B cell (primary cell): ENCODE measurements at regions not wholly inside any gene's neighbourhood (a gene's known extent, or its start where the extent isn't known, plus 50 kb on each side); places are given as distances from the start of the nearest gene placed in this dataset.

Experiments
- ATAC-seq: fragments of 200-7000 bp; cut with Tn5 transposase; one replicate; pipeline ENCODE4 v1.10.0; 2021; ENCODE audit warnings: low read depth, mild to moderate bottlenecking, moderate number of reproducible peaks, moderate library complexity
- CTCF ChIA-PET: fragments of 350-600 bp; sonication (Branson Sonifier 250); formaldehyde crosslinking; loops from one replicate; lab custom pipeline; 2021; ENCODE audit warnings: antibody characterized with exemption, inconsistent platforms; lab: Charles Lee
- POLR2A ChIA-PET: fragments of 350-600 bp; sonication (Branson Sonifier 250); formaldehyde crosslinking; loops from one replicate; lab custom pipeline; 2021; ENCODE audit warnings: antibody characterized with exemption; lab: Charles Lee
- DNase-seq: peaks from one replicate; pipeline ENCODE4 v3.0.0; 2013
- H2AFZ ChIP-seq: 2 replicates; pipeline ENCODE4 v1.6.1; 2012; ENCODE audit warnings: mild to moderate bottlenecking, low read depth, low read length; ENCODE audit not compliant: insufficient read depth, poor library complexity, severe bottlenecking
- H3K27ac ChIP-seq, 2 donors: 1 replicate in 1 of 2; 2 replicates in 1 of 2; pipeline ENCODE4 v1.5.1; 2012 to 2013; ENCODE audit warnings: low read length in 2 of 2, mild to moderate bottlenecking in 2 of 2, moderate library complexity in 1 of 2
- H3K27me3 ChIP-seq, 4 experiments: fragments of 200-600 bp in 1 of 4; sonication (generic) in 1 of 4; replicated peaks in 1 of 4; 1 replicate in 2 of 4; 2 replicates in 2 of 4; pipeline versions ENCODE4 v1.6.1 to v1.7.0; 2013 to 2016; ENCODE audit warnings: low read length in 3 of 4, mild to moderate bottlenecking in 2 of 4, mixed read lengths in 1 of 4, moderate library complexity in 1 of 4; ENCODE audit not compliant: insufficient read depth in 4 of 4, control insufficient read depth in 3 of 4; ENCODE audit errors: control extremely low read depth in 1 of 4
- H3K36me3 ChIP-seq, 2 experiments: replicated peaks in 1 of 2; 1 replicate in 1 of 2; 2 replicates in 1 of 2; pipeline versions ENCODE4 v1.6.1 to v1.7.1; 2013; ENCODE audit warnings: low read length in 1 of 2; ENCODE audit not compliant: insufficient read depth in 2 of 2, control insufficient read depth in 1 of 2; ENCODE audit errors: control extremely low read depth in 1 of 2, extremely low read depth in 1 of 2
- H3K4me1 ChIP-seq, 2 donors: fragments of 200-600 bp in 1 of 2; sonication (generic) in 1 of 2; 1 replicate in 1 of 2; 2 replicates in 1 of 2; pipeline versions ENCODE4 v1.5.1 to v1.6.1; 2013 to 2017; ENCODE audit warnings: low read length in 2 of 2; ENCODE audit not compliant: control insufficient read depth in 2 of 2, insufficient read depth in 2 of 2
- H3K4me2 ChIP-seq: replicated peaks from 2 replicates; pipeline ENCODE3; 2012; ENCODE audit warnings: mild to moderate bottlenecking, low read depth, low read length; ENCODE audit not compliant: poor library complexity, severe bottlenecking
- H3K4me3 ChIP-seq, 5 experiments: fragments of 200-600 bp in 1 of 5; sonication (generic) in 1 of 5; 1 replicate in 3 of 5; 2 replicates in 2 of 5; pipeline versions ENCODE4 v1.5.1 to v1.7.0; 2011 to 2016; ENCODE audit warnings: low read length in 4 of 5, mild to moderate bottlenecking in 4 of 5, low read depth in 2 of 5, control low read depth in 1 of 5, moderate library complexity in 1 of 5; ENCODE audit not compliant: insufficient read depth in 1 of 5; ENCODE audit errors: control extremely low read depth in 1 of 5, extremely low read depth in 1 of 5
- H3K79me2 ChIP-seq: fragments of 200-600 bp; sonication (generic); one replicate; pipeline ENCODE4 v1.6.0; 2016; ENCODE audit warnings: low read length; ENCODE audit not compliant: control insufficient read depth, insufficient read depth
- H3K9ac ChIP-seq: fragments of 200-600 bp; sonication (generic); 2 replicates; pipeline ENCODE4 v1.6.1; 2017; ENCODE audit warnings: mild to moderate bottlenecking, low read length, moderate library complexity
- H3K9me3 ChIP-seq, 3 donors: one replicate each; pipeline versions ENCODE4 v1.6.1 to v1.7.1; 2013; ENCODE audit warnings: low read length in 2 of 3; ENCODE audit not compliant: control insufficient read depth in 2 of 3, insufficient read depth in 1 of 3; ENCODE audit errors: control extremely low read depth in 1 of 3
- H4K20me1 ChIP-seq: 2 replicates; pipeline ENCODE4 v1.6.0; 2012; ENCODE audit warnings: mild to moderate bottlenecking, low read length; ENCODE audit not compliant: insufficient read depth, control insufficient read depth, poor library complexity, severe bottlenecking
- H3K27ac Mint-ChIP-seq: one replicate; pipeline ENCODE4 v1.8.0; 2021; ENCODE audit warnings: mixed read lengths
- H3K27me3 Mint-ChIP-seq: one replicate; pipeline ENCODE4 v1.8.0; 2021; ENCODE audit warnings: mixed read lengths
- H3K4me1 Mint-ChIP-seq: one replicate; pipeline ENCODE4 v1.8.0; 2021; ENCODE audit warnings: mixed read lengths
- H3K4me3 Mint-ChIP-seq: one replicate; pipeline ENCODE4 v1.8.0; 2021; ENCODE audit warnings: mixed read lengths
- H3K9me3 Mint-ChIP-seq: one replicate; pipeline ENCODE4 v1.8.0; 2022; ENCODE audit warnings: mixed read lengths; ENCODE audit not compliant: insufficient read depth
- CTCF ChIP-seq: fragments of 200-600 bp; IDR thresholded peaks from one replicate; pipeline ENCODE4 v1.8.0; 2022; ENCODE audit warnings: antibody characterized with exemption, mild to moderate bottlenecking
- EZH2 ChIP-seq: IDR thresholded peaks from 2 replicates; pipeline ENCODE4 v1.6.1; 2012; ENCODE audit warnings: borderline replicate concordance, low read depth, mild to moderate bottlenecking, moderate library complexity, low read length; ENCODE audit not compliant: insufficient read depth, poor library complexity, severe bottlenecking
- WGBS: methylation state at CpG from one replicate; pipeline ENCODE4 v1.1.5; 2013; ENCODE audit warnings: missing lambda C conversion rate; ENCODE audit not compliant: insufficient coverage; 5-methylcytosine and 5-hydroxymethylcytosine counted together
- intact Hi-C: fragments of 100-400 bp; cut with micrococcal nuclease; formaldehyde crosslinking; loops from one replicate; pipeline ENCODE4 v1.10.0; 2022

GRCh38 chr18:34281290-34281689, 56.6 kb upstream of the NOL4 start:
- intact Hi-C loops = no loop called here
- Mint-ChIP-seq H3K4me1 (no peaks in the 10 kb centered on the region), H3K4me3 (no peak overlapping the region), H3K27ac (no peak overlapping the region), H3K27me3 (no peaks in the 10 kb centered on the region), H3K9me3 (peaks cover under 1% of the 10 kb centered on the region)
- DNase-seq (no peak), ATAC-seq (no peak)
- Histone ChIP-seq H3K9me3 (no peaks in the 10 kb centered on the region), H3K4me1 (no peaks in the 10 kb centered on the region), H3K27me3 (no peaks in the 10 kb centered on the region), H3K4me3 (no peak overlapping the region), H3K36me3 (no peaks in the 10 kb centered on the region), H3K79me2 (no peaks in the 10 kb centered on the region), H4K20me1 (no peaks in the 10 kb centered on the region), H3K9ac (no peak overlapping the region), H3K27ac (no peak overlapping the region), H2AFZ (no peak overlapping the region), H3K4me2 (no peak overlapping the region)
- 80% methylated on average over 1 of the region's 2 CpGs for WGBS
- POLR2A ChIA-PET = no interaction called here
- no peak for TF ChIP-seq CTCF
- TF ChIP-seq EZH2 = no peak
- CTCF ChIA-PET = no interaction called here

GRCh38 chr18:34281722-34282121, 57.0 kb upstream of the NOL4 start:
- intact Hi-C loops = no loop called here
- Histone ChIP-seq H3K4me1 (no peaks in the 10 kb centered on the region), H3K27me3 (no peaks in the 10 kb centered on the region), H3K27ac (no peak overlapping the region), H3K9me3 (no peaks in the 10 kb centered on the region), H3K4me2 (no peak overlapping the region), H4K20me1 (no peaks in the 10 kb centered on the region), H2AFZ (no peak overlapping the region), H3K79me2 (no peaks in the 10 kb centered on the region), H3K36me3 (no peaks in the 10 kb centered on the region), H3K9ac (no peak overlapping the region), H3K4me3 (no peak overlapping the region)
- TF ChIP-seq CTCF (no peak), EZH2 (no peak)
- Mint-ChIP-seq H3K4me1 (no peaks in the 10 kb centered on the region), H3K27ac (no peak overlapping the region), H3K9me3 (peaks cover 2% of the 10 kb centered on the region), H3K27me3 (no peaks in the 10 kb centered on the region), H3K4me3 (no peak overlapping the region)
- POLR2A ChIA-PET = no interaction called here
- CTCF ChIA-PET = no interaction called here
- DNase-seq = no peak
- 84% methylated on average over 3 of the region's 3 CpGs for WGBS
- no peak for ATAC-seq
